Stimulated activated CD8-positive, alpha-beta memory T cell treated with anti-CD3 and anti-CD28 coated beads, Interleukin-7, amount 100 ng/mL, for 48 hours (primary cell): ENCODE measurements at regions not wholly inside any gene's neighbourhood (a gene's known extent, or its start where the extent isn't known, plus 50 kb on each side); places are given as distances from the start of the nearest gene placed in this dataset.
A peak's percentile ranks its signal among the peaks of the same experiment; 100 is the strongest.
"Not testable (repeated sequence)": the region's sequence is repeated elsewhere in the genome, so short reads cannot be mapped to it uniquely, and the experiment has no call there.

ENCODE experiments used
- DNase-seq, 2 donors: peaks; one replicate each; pipeline ENCODE4 v3.0.0-alpha.2; 2020; ENCODE audit warnings: low read depth in 1 of 2; ENCODE audit errors: extremely low read depth in 1 of 2

- DNase-seq, result no peak
Observed at GRCh38 chr2:16774091-16774490, 108.5 kb upstream of the CYRIA start.

DNA sequence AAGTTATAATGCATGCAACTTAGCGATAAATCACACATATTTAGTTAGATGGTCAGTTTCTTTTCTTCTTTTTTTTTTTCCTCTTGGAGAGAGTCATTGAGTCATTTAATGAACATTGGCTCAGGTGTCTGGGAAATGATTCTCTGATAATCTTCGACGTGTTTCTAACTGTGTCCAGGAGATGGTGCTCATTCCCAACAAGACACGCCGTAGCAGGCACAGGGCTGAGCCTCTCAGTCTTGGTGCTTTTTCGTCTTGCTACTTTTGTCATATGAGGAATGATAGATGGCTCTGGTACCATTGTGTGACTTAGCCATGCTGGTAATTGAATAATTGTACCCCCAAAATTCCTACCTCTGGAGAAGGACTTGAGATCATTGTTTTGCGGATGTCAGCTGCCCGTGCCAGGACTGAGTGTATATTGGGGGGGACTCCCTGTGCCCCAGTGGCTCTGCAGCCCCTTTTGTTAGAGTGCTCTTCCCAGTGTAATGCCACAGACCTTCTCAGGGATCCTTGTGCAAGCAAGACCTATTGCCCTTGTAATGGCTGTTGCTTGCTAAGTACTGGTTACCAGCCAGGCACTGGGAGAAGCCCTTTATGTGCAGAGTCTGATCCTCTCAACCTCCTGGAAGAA, 107.6 kb upstream of the CYRIA start:
- DNase-seq, result no peak

GRCh38 chr2:16767789-16768476, 102.3 kb upstream of the CYRIA start:
- no peak for DNase-seq

DNA sequence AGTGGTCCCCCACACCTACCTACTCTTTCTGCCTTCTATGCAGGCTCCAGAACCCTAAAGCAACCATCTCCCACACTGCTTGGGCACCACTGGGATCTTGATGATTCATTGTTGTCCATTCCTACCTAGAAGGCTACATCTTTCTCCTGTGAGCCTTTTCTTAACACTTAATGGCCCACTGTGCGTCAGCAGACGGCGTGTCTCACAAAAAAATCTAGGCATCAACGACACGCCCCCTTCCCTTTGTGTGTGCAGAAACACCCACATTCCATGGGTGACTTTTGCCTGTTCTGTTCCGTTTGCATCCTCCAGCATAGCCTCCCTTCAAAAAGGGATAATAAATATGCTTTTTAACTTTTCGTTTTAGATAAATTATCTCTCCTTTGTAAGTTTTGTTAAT, 99.7 kb upstream of the CYRIA start:
- no peak for DNase-seq

GRCh38 chr2:16764487-16764886, 98.9 kb upstream of the CYRIA start:
- DNase-seq, result no peak

- DNase-seq, result no peak
Observed at GRCh38 chr2:16763493-16763899, 97.9 kb upstream of the CYRIA start.

GRCh38 chr2:16763056-16763455, 97.4 kb upstream of the CYRIA start:
- no peak for DNase-seq

DNA sequence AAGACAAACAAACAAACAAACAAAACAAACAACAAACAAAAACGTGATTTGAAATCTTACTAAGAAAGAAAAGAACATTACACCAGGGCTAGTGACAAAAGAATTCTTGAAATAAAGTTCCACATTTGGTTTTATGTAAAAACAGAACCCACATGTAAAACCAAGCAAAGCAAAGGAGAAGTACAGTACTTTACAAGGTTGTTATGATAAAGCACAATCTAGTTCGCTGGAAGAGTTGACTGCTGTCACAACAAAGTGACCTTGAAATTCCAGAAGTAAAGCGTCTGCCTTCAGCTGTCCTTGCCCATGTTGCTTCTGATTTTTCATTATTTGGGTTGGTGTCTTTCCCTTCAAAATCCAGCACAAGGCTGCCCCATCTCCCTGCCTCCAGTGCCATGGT, 94.8 kb upstream of the CYRIA start:
- DNase-seq, result no peak

- DNase-seq, result peak; percentile 25 to 36
Observed at GRCh38 chr2:16756831-16757644, 91.4 kb upstream of the CYRIA start.

- no peak for DNase-seq
Observed at GRCh38 chr2:16755442-16755841, 89.8 kb upstream of the CYRIA start.

DNA sequence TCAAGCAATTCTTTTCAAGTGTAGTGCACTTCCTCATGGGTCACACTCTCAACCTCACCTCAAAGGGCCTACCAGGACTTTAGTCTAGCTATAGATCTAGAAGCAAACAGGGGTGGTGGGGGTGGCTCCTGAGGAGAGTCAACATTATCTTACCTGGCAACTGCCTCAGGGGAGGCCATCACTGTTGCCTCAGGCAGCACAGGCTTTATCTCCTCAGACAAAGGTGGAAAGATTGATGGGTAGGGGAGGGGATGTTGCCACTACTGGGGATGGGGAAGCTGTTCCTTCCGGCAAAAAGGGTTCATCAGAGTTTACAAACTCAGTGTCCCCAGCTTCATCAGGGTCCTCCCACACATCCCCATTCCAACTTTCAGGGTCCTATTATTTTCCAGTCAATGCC, 87.4 kb upstream of the CYRIA start:
- not testable (repeated sequence) for DNase-seq

DNA sequence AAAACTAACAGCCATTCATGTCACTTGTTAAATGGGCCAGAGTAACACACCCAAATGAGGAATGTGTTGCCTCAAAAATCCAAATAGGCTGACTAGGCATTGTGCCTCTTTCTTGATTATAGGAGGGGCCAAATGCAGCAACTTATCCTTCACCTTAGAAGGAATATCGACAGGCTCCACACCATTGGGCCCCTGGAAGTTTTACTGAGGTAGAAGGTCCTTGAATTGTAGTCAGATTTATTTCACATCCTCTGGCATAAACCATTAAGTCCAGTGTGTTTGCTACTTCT, 85.2 kb upstream of the CYRIA start:
- DNase-seq, result not testable (repeated sequence)

DNA sequence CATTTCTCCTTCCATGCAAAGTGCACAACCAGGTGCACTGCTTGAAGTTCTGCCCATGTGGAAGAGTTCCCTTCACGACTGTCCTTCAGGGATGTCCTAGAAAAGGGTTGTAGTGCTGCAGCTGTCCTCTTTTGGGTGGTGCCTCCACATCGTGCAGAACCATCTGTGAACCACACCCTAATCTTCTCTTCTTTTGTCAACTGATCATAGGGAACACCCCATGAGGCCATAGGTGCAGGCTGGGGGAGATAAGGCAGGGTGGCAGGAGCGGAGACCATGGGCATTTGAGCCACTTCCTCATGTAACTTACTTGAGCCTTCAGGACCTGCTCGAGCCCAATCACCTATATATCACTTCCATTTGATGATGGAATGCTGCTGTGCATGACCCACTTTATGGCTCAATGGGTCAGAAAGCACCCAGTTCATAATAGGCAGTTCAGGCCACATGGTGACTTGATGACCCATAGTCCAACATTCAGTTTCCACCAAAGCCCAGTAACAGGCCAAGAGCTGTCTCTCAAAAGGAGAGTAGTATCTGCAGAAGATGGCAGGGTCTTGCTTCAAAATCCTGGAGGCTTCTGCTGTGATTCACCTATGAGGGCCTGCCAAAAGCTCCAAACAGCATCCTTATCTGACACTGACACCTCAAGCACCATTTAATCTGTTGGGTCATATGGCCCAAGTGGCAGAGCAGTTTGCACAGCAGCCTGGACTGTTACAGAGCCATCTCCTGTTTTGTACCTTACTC, 84.7 kb upstream of the CYRIA start:
- DNase-seq, result no peak

- DNase-seq, result not testable (repeated sequence)
Observed at GRCh38 chr2:16748511-16749266, 83.1 kb upstream of the CYRIA start.

- DNase-seq, result no peak
Observed at GRCh38 chr2:16747689-16748088, 82.1 kb upstream of the CYRIA start.

- no peak for DNase-seq
Observed at GRCh38 chr2:16747257-16747656, 81.6 kb upstream of the CYRIA start.

DNA sequence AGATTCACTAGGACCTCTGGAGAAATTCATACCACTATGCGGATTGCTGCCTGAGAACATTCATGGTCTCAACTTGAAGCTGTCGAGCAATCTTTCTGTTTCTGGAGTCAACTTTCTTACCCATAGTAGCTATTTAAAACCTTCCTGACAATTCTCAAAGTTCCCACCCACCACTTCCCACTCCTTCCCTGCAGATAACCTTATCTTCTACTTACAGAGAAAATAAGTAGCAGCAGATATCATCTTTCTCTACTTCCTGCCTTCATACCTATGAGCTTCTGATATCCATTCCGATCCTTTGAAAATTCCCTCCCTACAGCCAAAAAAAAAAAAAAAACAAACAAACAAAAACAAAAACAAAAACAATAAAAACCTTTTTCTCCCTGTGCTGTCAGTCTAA, 81.2 kb upstream of the CYRIA start:
- DNase-seq, result no peak

GRCh38 chr2:16746329-16746728, 80.7 kb upstream of the CYRIA start:
- no peak for DNase-seq

GRCh38 chr2:16745466-16745865, 79.8 kb upstream of the CYRIA start:
- peak in 1 of 2 donors; percentile 19 for DNase-seq

DNA sequence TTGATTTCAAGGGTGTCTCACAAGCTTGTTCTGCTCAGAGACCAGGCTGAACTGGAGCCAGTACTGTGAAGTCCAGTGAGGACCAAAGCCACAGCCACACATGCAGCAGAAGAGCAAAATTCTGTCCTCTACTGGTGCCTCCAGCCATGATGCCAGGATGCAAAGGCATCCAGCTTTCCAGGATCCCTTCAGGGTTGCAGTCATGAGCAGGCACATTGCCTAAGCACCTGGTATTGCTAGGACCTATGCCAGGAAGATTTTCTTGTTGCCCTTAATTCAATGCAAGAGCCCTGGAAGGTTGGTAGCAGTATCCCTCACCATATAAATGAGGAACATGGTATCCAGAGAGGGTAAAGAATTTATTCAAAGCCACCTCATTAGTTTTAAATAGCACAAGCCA, 78.9 kb upstream of the CYRIA start:
- DNase-seq, result no peak

- DNase-seq, result no peak
Observed at GRCh38 chr2:16742026-16742425, 76.4 kb upstream of the CYRIA start.
